CD14-positive monocyte (primary cell): ENCODE measurements at regions not wholly inside any gene's neighbourhood (a gene's known extent, or its start where the extent isn't known, plus 50 kb on each side); places are given as distances from the start of the nearest gene placed in this dataset.

Experiments
- DNase-seq, 3 donors: peaks; one replicate each; pipeline ENCODE4 v3.0.0-alpha.2; 2011 to 2022
- H2AFZ ChIP-seq: 2 replicates; pipeline ENCODE4 v1.6.0; 2012; ENCODE audit warnings: mild to moderate bottlenecking, low read depth, low read length, inconsistent platforms; ENCODE audit not compliant: insufficient read depth, poor library complexity, severe bottlenecking
- H3K27ac ChIP-seq, 2 donors: 1 replicate in 1 of 2; 2 replicates in 1 of 2; pipeline ENCODE4 v1.5.1; 2012 to 2013; ENCODE audit warnings: low read length in 2 of 2, control low read depth in 1 of 2, inconsistent platforms in 1 of 2, low read depth in 1 of 2, mild to moderate bottlenecking in 1 of 2
- H3K27me3 ChIP-seq, 2 donors: one replicate each; pipeline versions ENCODE4 v1.6.0 to v1.6.1; 2011 to 2013; ENCODE audit warnings: low read length in 2 of 2; ENCODE audit not compliant: control insufficient read depth in 2 of 2, insufficient read depth in 2 of 2
- H3K36me3 ChIP-seq, 2 donors: replicated peaks in 1 of 2; 1 replicate in 1 of 2; 2 replicates in 1 of 2; pipeline versions ENCODE4 v1.5.1 to v1.6.1; 2012 to 2013; ENCODE audit warnings: low read length in 2 of 2, control low read depth in 1 of 2, inconsistent platforms in 1 of 2, mild to moderate bottlenecking in 1 of 2; ENCODE audit not compliant: insufficient read depth in 2 of 2, control insufficient read depth in 1 of 2
- H3K4me1 ChIP-seq, 2 donors: 1 replicate in 1 of 2; 2 replicates in 1 of 2; pipeline versions ENCODE4 v1.5.1 to v1.6.1; 2012 to 2013; ENCODE audit warnings: low read length in 2 of 2, control low read depth in 1 of 2, inconsistent platforms in 1 of 2, mild to moderate bottlenecking in 1 of 2, moderate library complexity in 1 of 2; ENCODE audit not compliant: insufficient read depth in 2 of 2, control insufficient read depth in 1 of 2
- H3K4me2 ChIP-seq: replicated peaks from 2 replicates; pipeline ENCODE3; 2012; ENCODE audit warnings: low read length, moderate library complexity, mild to moderate bottlenecking; ENCODE audit not compliant: poor library complexity, severe bottlenecking; ENCODE audit errors: extremely low read depth
- H3K4me3 ChIP-seq, 3 experiments: fragments of 200-600 bp in 1 of 3; sonication (generic) in 1 of 3; replicated peaks in 1 of 3; 1 replicate in 2 of 3; 2 replicates in 1 of 3; pipeline ENCODE4 v1.5.1; 2011 to 2013; ENCODE audit warnings: low read length in 3 of 3, mild to moderate bottlenecking in 3 of 3, control low read depth in 2 of 3, low read depth in 2 of 3, inconsistent platforms in 1 of 3, moderate library complexity in 1 of 3
- H3K79me2 ChIP-seq: 2 replicates; pipeline ENCODE4 v1.6.0; 2012; ENCODE audit warnings: mild to moderate bottlenecking, control low read depth, inconsistent platforms, low read length, moderate library complexity; ENCODE audit not compliant: insufficient read depth
- H3K9ac ChIP-seq: 2 replicates; pipeline ENCODE4 v1.6.0; 2017; ENCODE audit warnings: low read length, mild to moderate bottlenecking; ENCODE audit not compliant: insufficient read depth, poor library complexity, severe bottlenecking
- H3K9me3 ChIP-seq, 2 donors: replicated peaks in 1 of 2; 1 replicate in 1 of 2; 2 replicates in 1 of 2; pipeline versions ENCODE4 v1.5.1 to v1.6.1; 2012 to 2013; ENCODE audit warnings: low read length in 2 of 2, control low read depth in 1 of 2; ENCODE audit not compliant: control insufficient read depth in 1 of 2, insufficient read depth in 1 of 2
- H4K20me1 ChIP-seq: 2 replicates; pipeline ENCODE4 v1.6.0; 2012; ENCODE audit warnings: mild to moderate bottlenecking, low read length, control low read depth, moderate library complexity; ENCODE audit not compliant: insufficient read depth
- H3K27ac Mint-ChIP-seq, 7 donors: one replicate each; pipeline ENCODE4 v1.8.0; 2020; ENCODE audit warnings: mild to moderate bottlenecking in 7 of 7, mixed read lengths in 7 of 7, moderate library complexity in 6 of 7, inconsistent platforms in 2 of 7
- H3K27me3 Mint-ChIP-seq, 3 donors: one replicate each; pipeline ENCODE4 v1.8.0; 2021 to 2022; ENCODE audit warnings: low read depth in 3 of 3, mild to moderate bottlenecking in 3 of 3, mixed read lengths in 3 of 3, moderate library complexity in 3 of 3, inconsistent platforms in 1 of 3
- H3K36me3 Mint-ChIP-seq, 2 donors: one replicate each; pipeline ENCODE4 v1.8.0; 2020; ENCODE audit warnings: mixed read lengths in 2 of 2, inconsistent platforms in 1 of 2, mild to moderate bottlenecking in 1 of 2
- H3K4me1 Mint-ChIP-seq: one replicate; pipeline ENCODE4 v1.8.0; 2020; ENCODE audit warnings: mild to moderate bottlenecking, mixed read lengths
- H3K4me3 Mint-ChIP-seq, 2 donors: one replicate each; pipeline ENCODE4 v1.8.0; 2020; ENCODE audit warnings: mild to moderate bottlenecking in 2 of 2, mixed read lengths in 2 of 2, moderate library complexity in 1 of 2
- H3K9me3 Mint-ChIP-seq, 7 donors: one replicate each; pipeline ENCODE4 v1.8.0; 2020 to 2022; ENCODE audit warnings: mixed read lengths in 7 of 7, mild to moderate bottlenecking in 6 of 7, moderate library complexity in 6 of 7, inconsistent platforms in 2 of 7
- WGBS: methylation state at CpG from one replicate; pipeline ENCODE4 v1.1.5; 2013; ENCODE audit warnings: missing lambda C conversion rate; ENCODE audit not compliant: insufficient coverage; 5-methylcytosine and 5-hydroxymethylcytosine counted together
- intact Hi-C, 2 donors: fragments of 100-400 bp; cut with micrococcal nuclease; formaldehyde crosslinking; loops; one replicate each; pipeline versions ENCODE4 v1.15.0 to v1.15.1; 2023
- TF ChIP-seq, protein P1 (sequence below): fragments of 200-600 bp; IDR thresholded peaks from one replicate; pipeline ENCODE4 v1.8.0; 2022; ENCODE audit warnings: antibody characterized with exemption, mild to moderate bottlenecking

DNA sequence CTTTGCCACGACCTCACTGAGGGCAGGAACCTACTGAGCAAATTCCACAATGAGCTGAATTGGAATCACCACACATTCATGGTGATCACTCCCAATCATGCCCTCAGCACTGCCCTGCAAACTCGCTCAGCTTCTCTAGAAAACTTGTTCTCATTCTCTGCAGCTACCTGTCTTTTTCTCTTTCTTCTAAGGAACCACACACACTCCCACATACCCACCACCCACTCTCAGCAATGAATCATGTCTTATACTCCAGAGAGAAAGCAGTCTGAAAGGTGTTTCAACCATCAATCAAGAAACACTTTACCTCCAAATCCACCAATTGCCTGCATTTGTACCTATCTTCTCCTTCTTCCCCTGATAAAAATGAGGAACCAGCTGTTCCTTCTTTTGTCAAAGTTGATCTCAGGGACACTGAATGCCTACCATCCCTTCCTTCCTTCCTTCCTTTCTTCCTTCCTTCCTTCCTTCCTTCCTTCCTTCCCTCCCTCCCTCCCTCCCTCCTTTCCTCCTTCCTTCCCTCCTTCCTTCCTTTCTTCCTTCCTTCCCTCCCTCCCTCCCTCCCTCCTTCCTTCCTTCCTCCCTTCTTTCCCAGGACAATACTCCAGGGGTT, 84.6 kb upstream of the SGK1 start:
- peaks cover 3 to 11% (median 7%) of the 10 kb centered on the region in 7 donors for H3K9me3 Mint-ChIP-seq
- no peaks in the 10 kb centered on the region for H3K36me3 ChIP-seq
- H3K36me3 Mint-ChIP-seq: peaks cover 0 to 3% of the 10 kb centered on the region in 2 donors
- H3K4me3 Mint-ChIP-seq: no peak overlapping the region
- intact Hi-C loops: no loop called here
- WGBS: 100% methylated on average over 2 of the region's 2 CpGs
- H3K27me3 Mint-ChIP-seq: peaks cover 0 to 2% (median 0%) of the 10 kb centered on the region in 3 donors
- no peaks in the 10 kb centered on the region for H3K79me2 ChIP-seq
- peak in 2 of 3 donors; percentile 21 to 24 for DNase-seq
- peaks cover 13 to 22% of the 10 kb centered on the region in 2 donors for H3K4me1 ChIP-seq
- H3K27ac Mint-ChIP-seq: peak overlapping the region; percentile 78 to 93 (median 83)
- H3K4me2 ChIP-seq: no peak overlapping the region
- H3K27ac ChIP-seq: peak overlapping the region in 1 of 2 donors; percentile 65
- no peak overlapping the region for H3K4me3 ChIP-seq
- no peaks in the 10 kb centered on the region for H3K27me3 ChIP-seq
- H3K9ac ChIP-seq: no peak overlapping the region
- H4K20me1 ChIP-seq: no peaks in the 10 kb centered on the region
- peaks cover 18% of the 10 kb centered on the region for H3K4me1 Mint-ChIP-seq
- no peaks in the 10 kb centered on the region for H3K9me3 ChIP-seq
- H2AFZ ChIP-seq: no peak overlapping the region
- TF ChIP-seq, protein P1, sequence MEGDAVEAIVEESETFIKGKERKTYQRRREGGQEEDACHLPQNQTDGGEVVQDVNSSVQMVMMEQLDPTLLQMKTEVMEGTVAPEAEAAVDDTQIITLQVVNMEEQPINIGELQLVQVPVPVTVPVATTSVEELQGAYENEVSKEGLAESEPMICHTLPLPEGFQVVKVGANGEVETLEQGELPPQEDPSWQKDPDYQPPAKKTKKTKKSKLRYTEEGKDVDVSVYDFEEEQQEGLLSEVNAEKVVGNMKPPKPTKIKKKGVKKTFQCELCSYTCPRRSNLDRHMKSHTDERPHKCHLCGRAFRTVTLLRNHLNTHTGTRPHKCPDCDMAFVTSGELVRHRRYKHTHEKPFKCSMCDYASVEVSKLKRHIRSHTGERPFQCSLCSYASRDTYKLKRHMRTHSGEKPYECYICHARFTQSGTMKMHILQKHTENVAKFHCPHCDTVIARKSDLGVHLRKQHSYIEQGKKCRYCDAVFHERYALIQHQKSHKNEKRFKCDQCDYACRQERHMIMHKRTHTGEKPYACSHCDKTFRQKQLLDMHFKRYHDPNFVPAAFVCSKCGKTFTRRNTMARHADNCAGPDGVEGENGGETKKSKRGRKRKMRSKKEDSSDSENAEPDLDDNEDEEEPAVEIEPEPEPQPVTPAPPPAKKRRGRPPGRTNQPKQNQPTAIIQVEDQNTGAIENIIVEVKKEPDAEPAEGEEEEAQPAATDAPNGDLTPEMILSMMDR: no peak

DNA sequence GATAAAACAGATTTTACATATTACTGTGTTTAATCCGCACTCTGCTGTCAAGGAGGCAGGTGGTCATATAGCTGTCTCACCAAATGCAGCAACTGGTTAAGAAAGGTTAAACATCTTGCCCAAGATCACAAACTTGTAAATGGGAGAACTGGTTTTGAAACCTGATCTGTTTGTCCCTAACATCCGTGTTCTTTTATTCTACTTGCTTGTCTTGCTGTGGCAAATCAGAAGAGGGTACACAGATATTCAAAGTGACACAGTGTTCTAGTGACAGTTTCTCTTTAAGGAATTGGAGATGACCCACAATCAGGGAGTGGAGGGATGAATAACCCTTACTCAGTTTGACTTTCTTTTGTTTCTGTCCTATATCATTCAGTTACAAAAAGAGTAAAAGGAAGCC, 83.0 kb upstream of the SGK1 start:
- no peaks in the 10 kb centered on the region for H3K36me3 ChIP-seq
- peaks cover 13 to 21% of the 10 kb centered on the region in 2 donors for H3K4me1 ChIP-seq
- H3K9me3 ChIP-seq: no peaks in the 10 kb centered on the region
- Mint-ChIP-seq H3K27ac (no peak overlapping the region), H3K36me3 (peaks cover 0 to 3% of the 10 kb centered on the region in 2 donors), H3K4me1 (peaks cover 25% of the 10 kb centered on the region), H3K9me3 (peaks cover 3 to 11% (median 7%) of the 10 kb centered on the region in 7 donors), H3K4me3 (no peak overlapping the region), H3K27me3 (peaks cover 0 to 2% (median 1%) of the 10 kb centered on the region in 3 donors)
- DNase-seq: no peak
- no peaks in the 10 kb centered on the region for H3K27me3 ChIP-seq
- WGBS: 100% methylated on average over 1 of the region's 2 CpGs
- TF ChIP-seq, protein P1: no peak
- H3K4me3 ChIP-seq: no peak overlapping the region
- H3K27ac ChIP-seq: no peak overlapping the region
- no peak overlapping the region for H3K4me2 ChIP-seq
- no peak overlapping the region for H3K9ac ChIP-seq
- H2AFZ ChIP-seq: no peak overlapping the region
- H4K20me1 ChIP-seq: no peaks in the 10 kb centered on the region
- intact Hi-C loops: no loop called here
- no peaks in the 10 kb centered on the region for H3K79me2 ChIP-seq
